ENCODE measurements at regions not wholly inside any gene's neighbourhood (a gene's known extent, or its start where the extent isn't known, plus 50 kb on each side); places are given as distances from the start of the nearest gene placed in this dataset.

- TF ChIP-seq CTCF (IDR thresholded peaks at IDR 0.05) (no peak), POLR2A (IDR thresholded peaks at IDR 0.05) (no peak)
These were observed 422.0 kb upstream of the ZEB2 start for GRCh38 chr2:144941743-144942488.
